Uterus (tissue), 3 donors: ENCODE measurements at regions not wholly inside any gene's neighbourhood (a gene's known extent, or its start where the extent isn't known, plus 50 kb on each side); places are given as distances from the start of the nearest gene placed in this dataset.

Experiments used
- DNase-seq, 2 donors: peaks; one replicate each; pipeline ENCODE4 v3.0.0-alpha.2; 2019 to 2020
- H3K27ac ChIP-seq, 2 donors: fragments of 200-600 bp; sonication (generic); 1 replicate in 1 of 2; 2 replicates in 1 of 2; pipeline ENCODE4 v1.5.1; 2016 to 2018
- H3K27me3 ChIP-seq, 2 donors: fragments of 200-600 bp; sonication (generic); one replicate each; pipeline ENCODE4 v1.5.1; 2018 to 2019; ENCODE audit warnings: control low read depth in 1 of 2
- H3K36me3 ChIP-seq, 2 donors: fragments of 200-600 bp; sonication (generic); one replicate each; pipeline ENCODE4 v1.5.1; 2019; ENCODE audit warnings: control low read depth in 1 of 2
- H3K4me1 ChIP-seq, 2 donors: fragments of 200-600 bp; sonication (generic); one replicate each; pipeline ENCODE4 v1.5.1; 2018 to 2019; ENCODE audit warnings: control low read depth in 1 of 2
- H3K4me3 ChIP-seq, 2 donors: fragments of 200-600 bp; sonication (generic); 1 replicate in 1 of 2; 2 replicates in 1 of 2; pipeline ENCODE4 v1.5.1; 2018 to 2019; ENCODE audit warnings: mild to moderate bottlenecking in 1 of 2
- H3K9me3 ChIP-seq, 2 donors: fragments of 200-600 bp; sonication (generic); one replicate each; pipeline ENCODE4 v1.5.1; 2019; ENCODE audit warnings: control low read depth in 1 of 2
- CTCF ChIP-seq, 4 experiments: fragments of 200-600 bp in 2 of 4; fragments of 450-650 bp in 2 of 4; sonication (generic) in 2 of 4; IDR thresholded peaks; one replicate each; pipeline ENCODE4 v1.5.1; 2016 to 2019; ENCODE audit warnings: antibody characterized with exemption in 4 of 4, mild to moderate bottlenecking in 2 of 4, moderate library complexity in 1 of 4
- POLR2A ChIP-seq, 2 donors: fragments of 450-650 bp; IDR thresholded peaks; one replicate each; pipeline ENCODE4 v1.6.1; 2016; ENCODE audit warnings: antibody characterized with exemption in 2 of 2, mild to moderate bottlenecking in 1 of 2, moderate library complexity in 1 of 2
- intact Hi-C: fragments of 100-400 bp; cut with DNase I; formaldehyde crosslinking; loops from one replicate; pipeline ENCODE4 v1.15.1; 2023; ENCODE audit warnings: low total_unique reads
- donor health status: DM: yes; HTN: yes; CAD: no.

GRCh38 chr1:90526954-90527353, 190.1 kb downstream of the BARHL2 start:
- TF ChIP-seq POLR2A (IDR thresholded peaks at IDR 0.05) (no peak), CTCF (IDR thresholded peaks at IDR 0.05) (no peak)
- H3K4me1 ChIP-seq: no peaks in the 10 kb centered on the region
- no peaks in the 10 kb centered on the region for H3K9me3 ChIP-seq
- no peak overlapping the region for H3K4me3 ChIP-seq
- H3K27ac ChIP-seq: no peak overlapping the region
- H3K36me3 ChIP-seq: no peaks in the 10 kb centered on the region
- no peaks in the 10 kb centered on the region for H3K27me3 ChIP-seq
- intact Hi-C loops: no loop called here
- no peak for DNase-seq

- Histone ChIP-seq H3K4me3 (no peak overlapping the region), H3K9me3 (no peaks in the 10 kb centered on the region), H3K27me3 (no peaks in the 10 kb centered on the region), H3K36me3 (no peaks in the 10 kb centered on the region), H3K4me1 (no peaks in the 10 kb centered on the region), H3K27ac (no peak overlapping the region)
- no peak for TF ChIP-seq POLR2A (IDR thresholded peaks at IDR 0.05)
- TF ChIP-seq CTCF (IDR thresholded peaks at IDR 0.05): no peak
- DNase-seq: no peak
- intact Hi-C loops: no loop called here
Measured at GRCh38 chr1:90522432-90522831, 194.7 kb downstream of the BARHL2 start.

- H3K4me3 ChIP-seq: no peak overlapping the region
Measured at GRCh38 chr1:90513956-90514355, 203.1 kb downstream of the BARHL2 start.

GRCh38 chr1:90512441-90512840, 204.7 kb downstream of the BARHL2 start:
- Histone ChIP-seq H3K9me3 (no peaks in the 10 kb centered on the region), H3K27ac (no peak overlapping the region), H3K27me3 (no peaks in the 10 kb centered on the region), H3K4me1 (no peaks in the 10 kb centered on the region), H3K4me3 (no peak overlapping the region), H3K36me3 (no peaks in the 10 kb centered on the region)
- intact Hi-C loops: no loop called here
- TF ChIP-seq POLR2A (IDR thresholded peaks at IDR 0.05) (no peak), CTCF (IDR thresholded peaks at IDR 0.05) (no peak)
- DNase-seq: no peak

More at GRCh38 chr1:90513956-90514355, 203.1 kb downstream of the BARHL2 start:
- intact Hi-C loops: no loop called here
- Histone ChIP-seq H3K9me3 (no peaks in the 10 kb centered on the region), H3K27ac (no peak overlapping the region), H3K27me3 (no peaks in the 10 kb centered on the region), H3K4me1 (no peaks in the 10 kb centered on the region), H3K36me3 (no peaks in the 10 kb centered on the region)
- TF ChIP-seq CTCF (IDR thresholded peaks at IDR 0.05) (no peak), POLR2A (IDR thresholded peaks at IDR 0.05) (no peak)
- no peak for DNase-seq

- Histone ChIP-seq H3K27me3 (no peaks in the 10 kb centered on the region), H3K9me3 (no peaks in the 10 kb centered on the region), H3K27ac (no peak overlapping the region), H3K4me1 (no peaks in the 10 kb centered on the region), H3K36me3 (no peaks in the 10 kb centered on the region), H3K4me3 (no peak overlapping the region)
- intact Hi-C loops: no loop called here
- TF ChIP-seq CTCF (IDR thresholded peaks at IDR 0.05) (no peak), POLR2A (IDR thresholded peaks at IDR 0.05) (no peak)
- DNase-seq: no peak
Measured at GRCh38 chr1:90510143-90510542, 207.0 kb downstream of the BARHL2 start.
